Gastrocnemius medialis (tissue), 4 donors: ENCODE measurements at regions not wholly inside any gene's neighbourhood (a gene's known extent, or its start where the extent isn't known, plus 50 kb on each side); places are given as distances from the start of the nearest gene placed in this dataset.
"Not testable (repeated sequence)": the region's sequence is repeated elsewhere in the genome, so short reads cannot be mapped to it uniquely, and the experiment has no call there.

Source experiments
- ATAC-seq, 2 donors: fragments of 150-250 bp; one replicate each; pipeline ENCODE4 v1.9.1; 2016
- DNase-seq, 2 donors: peaks; one replicate each; pipeline ENCODE4 v3.0.0-alpha.2; 2019
- H3K27ac ChIP-seq, 4 donors: fragments of 200-600 bp; sonication (generic); 1 replicate in 1 of 4; 2 replicates in 3 of 4; pipeline ENCODE4 v1.5.1; 2016 to 2018; ENCODE audit warnings: mild to moderate bottlenecking in 2 of 4, moderate library complexity in 1 of 4
- H3K27me3 ChIP-seq, 3 donors: fragments of 200-600 bp; sonication (generic) in 2 of 3; 1 replicate in 1 of 3; 2 replicates in 2 of 3; pipeline versions ENCODE4 v1.5.1 to v1.6.0; 2016 to 2019; ENCODE audit warnings: mild to moderate bottlenecking in 1 of 3, moderate library complexity in 1 of 3
- H3K36me3 ChIP-seq, 2 donors: fragments of 200-600 bp; sonication (generic) in 1 of 2; one replicate each; pipeline ENCODE4 v1.5.1; 2017 to 2018
- H3K4me1 ChIP-seq, 2 donors: fragments of 200-600 bp; sonication (generic) in 1 of 2; one replicate each; pipeline ENCODE4 v1.5.1; 2016 to 2017; ENCODE audit warnings: mild to moderate bottlenecking in 2 of 2
- H3K4me3 ChIP-seq, 4 donors: fragments of 200-600 bp; sonication (generic) in 3 of 4; 1 replicate in 1 of 4; 2 replicates in 3 of 4; pipeline ENCODE4 v1.5.1; 2016 to 2019; ENCODE audit warnings: mild to moderate bottlenecking in 2 of 4
- H3K9me3 ChIP-seq, 3 donors: fragments of 200-600 bp; sonication (generic) in 2 of 3; 1 replicate in 1 of 3; 2 replicates in 2 of 3; pipeline ENCODE4 v1.5.1; 2016 to 2019
- CTCF ChIP-seq, 5 experiments: fragments of 450-650 bp in 3 of 5; fragments of 200-600 bp in 2 of 5; sonication (generic) in 2 of 5; IDR thresholded peaks in 4 of 5; conservative IDR thresholded peaks in 1 of 5; 1 replicate in 4 of 5; 2 replicates in 1 of 5; pipeline ENCODE4 v1.5.1; 2016 to 2019; ENCODE audit warnings: antibody characterized with exemption in 5 of 5, mild to moderate bottlenecking in 3 of 5, moderate library complexity in 3 of 5
- POLR2A ChIP-seq, 2 donors: fragments of 450-650 bp; IDR thresholded peaks; one replicate each; pipeline ENCODE4 v1.6.1; 2017; ENCODE audit warnings: antibody characterized with exemption in 2 of 2, mild to moderate bottlenecking in 2 of 2, moderate library complexity in 2 of 2
- in situ Hi-C, 4 donors: fragments of 200-750 bp; cut with MboI; loops; one replicate each; pipeline versions ENCODE4 v1.15.0 to v1.8.0; 2017; ENCODE audit warnings: low sequenced_read_pairs in 4 of 4
- intact Hi-C: fragments of 100-400 bp; cut with DNase I; formaldehyde crosslinking; loops from one replicate; pipeline ENCODE4 v1.15.1; 2023; ENCODE audit warnings: low total_unique reads

- Histone ChIP-seq H3K27ac (no peak overlapping the region), H3K4me1 (no peaks in the 10 kb centered on the region), H3K36me3 (no peaks in the 10 kb centered on the region), H3K9me3 (no peaks in the 10 kb centered on the region), H3K4me3 (no peak overlapping the region), H3K27me3 (no peaks in the 10 kb centered on the region)
- intact Hi-C loops (no loop called here), in situ Hi-C loops (no loop called here)
- no peak for TF ChIP-seq POLR2A (IDR thresholded peaks at IDR 0.05)
- no peak for TF ChIP-seq CTCF (IDR thresholded peaks at IDR 0.05 in 4 of 5, conservative IDR thresholded peaks at IDR 0.05 in 1 of 5)
- no peak for ATAC-seq
- no peak for DNase-seq
These were observed 1353.7 kb upstream of the ACO1 start for GRCh38 chr9:31030741-31031202.

GRCh38 chr9:31032206-31032605 is 1352.2 kb upstream of the ACO1 start:
- no peaks in the 10 kb centered on the region for H3K36me3 ChIP-seq
- no peak overlapping the region for H3K27ac ChIP-seq
- intact Hi-C loops, result no loop called here
- DNase-seq (no peak), ATAC-seq (no peak)
- no peak overlapping the region for H3K4me3 ChIP-seq
- TF ChIP-seq POLR2A (IDR thresholded peaks at IDR 0.05), result no peak
- no peak for TF ChIP-seq CTCF (IDR thresholded peaks at IDR 0.05 in 4 of 5, conservative IDR thresholded peaks at IDR 0.05 in 1 of 5)
- no peaks in the 10 kb centered on the region for H3K4me1 ChIP-seq
- no peaks in the 10 kb centered on the region for H3K9me3 ChIP-seq
- H3K27me3 ChIP-seq, result no peaks in the 10 kb centered on the region
- in situ Hi-C loops, result no loop called here

GRCh38 chr9:31034311-31034710 is 1350.1 kb upstream of the ACO1 start:
- in situ Hi-C loops, result no loop called here
- ATAC-seq, result no peak
- no peak overlapping the region for H3K4me3 ChIP-seq
- intact Hi-C loops, result no loop called here
- H3K36me3 ChIP-seq, result no peaks in the 10 kb centered on the region
- DNase-seq, result no peak
- no peak overlapping the region for H3K27ac ChIP-seq
- H3K9me3 ChIP-seq, result no peaks in the 10 kb centered on the region
- H3K4me1 ChIP-seq, result no peaks in the 10 kb centered on the region
- TF ChIP-seq POLR2A (IDR thresholded peaks at IDR 0.05) (no peak), CTCF (IDR thresholded peaks at IDR 0.05 in 4 of 5, conservative IDR thresholded peaks at IDR 0.05 in 1 of 5) (no peak)
- no peaks in the 10 kb centered on the region for H3K27me3 ChIP-seq

- Histone ChIP-seq H3K36me3 (no peaks in the 10 kb centered on the region), H3K4me3 (no peak overlapping the region), H3K9me3 (no peaks in the 10 kb centered on the region), H3K27me3 (no peaks in the 10 kb centered on the region), H3K27ac (no peak overlapping the region), H3K4me1 (no peaks in the 10 kb centered on the region)
- DNase-seq (no peak), ATAC-seq (no peak)
- TF ChIP-seq CTCF (IDR thresholded peaks at IDR 0.05 in 4 of 5, conservative IDR thresholded peaks at IDR 0.05 in 1 of 5) (no peak), POLR2A (IDR thresholded peaks at IDR 0.05) (no peak)
- intact Hi-C loops (loop anchor here (10.0 kb wide), 1 partner anchor 64 kb away; no protein-coding TSS in a partner anchor), in situ Hi-C loops (no loop called here)
These were observed 1343.9 kb upstream of the ACO1 start for GRCh38 chr9:31040564-31040963.

GRCh38 chr9:31045810-31046209 is 1338.6 kb upstream of the ACO1 start:
- Histone ChIP-seq H3K4me1 (no peaks in the 10 kb centered on the region), H3K36me3 (no peaks in the 10 kb centered on the region), H3K4me3 (no peak overlapping the region), H3K27me3 (no peaks in the 10 kb centered on the region), H3K27ac (no peak overlapping the region), H3K9me3 (no peaks in the 10 kb centered on the region)
- in situ Hi-C loops, result no loop called here
- intact Hi-C loops, result loop anchor here (10.0 kb wide), 1 partner anchor 59 kb away; no protein-coding TSS in a partner anchor
- TF ChIP-seq CTCF (IDR thresholded peaks at IDR 0.05 in 4 of 5, conservative IDR thresholded peaks at IDR 0.05 in 1 of 5), result no peak
- TF ChIP-seq POLR2A (IDR thresholded peaks at IDR 0.05), result no peak
- ATAC-seq, result no peak
- no peak for DNase-seq

- DNase-seq, ATAC-seq, H3K36me3 ChIP-seq, H3K27ac ChIP-seq, in situ Hi-C loops, H3K9me3 ChIP-seq, H3K4me1 ChIP-seq, intact Hi-C loops, H3K27me3 ChIP-seq, H3K4me3 ChIP-seq: not testable (repeated sequence)
These were observed 1322.9 kb upstream of the ACO1 start for GRCh38 chr9:31061592-31061991.
